ENCODE measurements at regions not wholly inside any gene's neighbourhood (a gene's known extent, or its start where the extent isn't known, plus 50 kb on each side); places are given as distances from the start of the nearest gene placed in this dataset.
A peak's percentile ranks its signal among the peaks of the same experiment; 100 is the strongest.

- Histone ChIP-seq H3K27me3 (no peaks in the 10 kb centered on the region), H3K27ac (no peak overlapping the region), H3K36me3 (no peaks in the 10 kb centered on the region), H3K4me1 (no peaks in the 10 kb centered on the region), H3K9me3 (no peaks in the 10 kb centered on the region), H3K4me3 (no peak overlapping the region)
- peak; percentile 34 for TF ChIP-seq CTCF (IDR thresholded peaks at IDR 0.05)
- DNase-seq: no peak
- no peak for ATAC-seq
- intact Hi-C loops (cut with DNase I): no loop called here
Measured at GRCh38 chr18:34352385-34353163, 127.9 kb upstream of the NOL4 start.

GRCh38 chr18:34354351-34354750 is 129.6 kb upstream of the NOL4 start:
- intact Hi-C loops (cut with DNase I): no loop called here
- DNase-seq: no peak

GRCh38 chr18:34357944-34358580 is 133.3 kb upstream of the NOL4 start:
- ATAC-seq: no peak
- Histone ChIP-seq H3K4me1 (no peaks in the 10 kb centered on the region), H3K27ac (no peak overlapping the region), H3K36me3 (no peaks in the 10 kb centered on the region), H3K4me3 (no peak overlapping the region), H3K9me3 (no peaks in the 10 kb centered on the region), H3K27me3 (no peaks in the 10 kb centered on the region)
- no peak for TF ChIP-seq CTCF (IDR thresholded peaks at IDR 0.05)
- no peak for DNase-seq
- intact Hi-C loops (cut with DNase I): no loop called here

More at GRCh38 chr18:34354351-34354750, 129.6 kb upstream of the NOL4 start:
- Histone ChIP-seq H3K27me3 (no peaks in the 10 kb centered on the region), H3K9me3 (no peaks in the 10 kb centered on the region), H3K36me3 (no peaks in the 10 kb centered on the region), H3K4me3 (no peak overlapping the region), H3K4me1 (no peaks in the 10 kb centered on the region), H3K27ac (no peak overlapping the region)
- no peak for TF ChIP-seq CTCF (IDR thresholded peaks at IDR 0.05)
- ATAC-seq: no peak

GRCh38 chr18:34358923-34359322 is 134.2 kb upstream of the NOL4 start:
- no peaks in the 10 kb centered on the region for H3K36me3 ChIP-seq
- intact Hi-C loops (cut with DNase I): no loop called here
- H3K4me3 ChIP-seq: no peak overlapping the region
- no peak for TF ChIP-seq CTCF (IDR thresholded peaks at IDR 0.05)
- no peaks in the 10 kb centered on the region for H3K9me3 ChIP-seq
- no peaks in the 10 kb centered on the region for H3K4me1 ChIP-seq
- H3K27me3 ChIP-seq: no peaks in the 10 kb centered on the region
- H3K27ac ChIP-seq: no peak overlapping the region
- DNase-seq (no peak), ATAC-seq (no peak)

- no peak for DNase-seq
- TF ChIP-seq CTCF (IDR thresholded peaks at IDR 0.05): no peak
- intact Hi-C loops (cut with DNase I): no loop called here
- Histone ChIP-seq H3K4me1 (no peaks in the 10 kb centered on the region), H3K27ac (no peak overlapping the region), H3K36me3 (no peaks in the 10 kb centered on the region), H3K27me3 (no peaks in the 10 kb centered on the region), H3K4me3 (no peak overlapping the region), H3K9me3 (no peaks in the 10 kb centered on the region)
- no peak for ATAC-seq
Measured at GRCh38 chr18:34364699-34365098, 140.0 kb upstream of the NOL4 start.

All from upper lobe of right lung (tissue), 1 donor.